Mucosa of rectum (tissue), 2 donors: ENCODE measurements at regions not wholly inside any gene's neighbourhood (a gene's known extent, or its start where the extent isn't known, plus 50 kb on each side); places are given as distances from the start of the nearest gene placed in this dataset.

Experiments used
- H3K27ac ChIP-seq, 2 donors: one replicate each; pipeline ENCODE4 v1.7.0; 2013; ENCODE audit warnings: inconsistent platforms in 2 of 2, low read depth in 2 of 2, low read length in 2 of 2
- H3K27me3 ChIP-seq, 2 donors: one replicate each; pipeline ENCODE4 v1.7.0; 2013; ENCODE audit warnings: low read length in 2 of 2; ENCODE audit not compliant: control insufficient read depth in 2 of 2, insufficient read depth in 2 of 2
- H3K36me3 ChIP-seq, 2 donors: one replicate each; pipeline ENCODE4 v1.7.0; 2013; ENCODE audit warnings: low read length in 2 of 2; ENCODE audit not compliant: control insufficient read depth in 2 of 2, insufficient read depth in 2 of 2
- H3K4me1 ChIP-seq, 2 donors: one replicate each; pipeline ENCODE4 v1.7.0; 2013; ENCODE audit warnings: low read length in 2 of 2, mild to moderate bottlenecking in 1 of 2; ENCODE audit not compliant: control insufficient read depth in 2 of 2, insufficient read depth in 2 of 2
- H3K4me3 ChIP-seq, 2 donors: one replicate each; pipeline ENCODE4 v1.7.0; 2013; ENCODE audit warnings: low read length in 2 of 2
- H3K9ac ChIP-seq, 2 donors: one replicate each; pipeline ENCODE4 v1.7.0; 2013; ENCODE audit warnings: low read length in 2 of 2, low read depth in 1 of 2, mild to moderate bottlenecking in 1 of 2
- H3K9me3 ChIP-seq, 2 donors: one replicate each; pipeline ENCODE4 v1.7.0; 2013; ENCODE audit warnings: low read length in 2 of 2; ENCODE audit not compliant: control insufficient read depth in 2 of 2
- donor health status: healthy.
- donor health status: Normal muscosa, but diverticular disease.

GRCh38 chr2:19048593-19049266 is 309.7 kb downstream of the OSR1 start:
- Histone ChIP-seq H3K9ac (no peak overlapping the region), H3K27me3 (no peaks in the 10 kb centered on the region), H3K4me3 (no peak overlapping the region), H3K4me1 (peaks cover 0 to 3% of the 10 kb centered on the region in 2 donors), H3K27ac (no peak overlapping the region), H3K9me3 (no peaks in the 10 kb centered on the region), H3K36me3 (no peaks in the 10 kb centered on the region)

DNA sequence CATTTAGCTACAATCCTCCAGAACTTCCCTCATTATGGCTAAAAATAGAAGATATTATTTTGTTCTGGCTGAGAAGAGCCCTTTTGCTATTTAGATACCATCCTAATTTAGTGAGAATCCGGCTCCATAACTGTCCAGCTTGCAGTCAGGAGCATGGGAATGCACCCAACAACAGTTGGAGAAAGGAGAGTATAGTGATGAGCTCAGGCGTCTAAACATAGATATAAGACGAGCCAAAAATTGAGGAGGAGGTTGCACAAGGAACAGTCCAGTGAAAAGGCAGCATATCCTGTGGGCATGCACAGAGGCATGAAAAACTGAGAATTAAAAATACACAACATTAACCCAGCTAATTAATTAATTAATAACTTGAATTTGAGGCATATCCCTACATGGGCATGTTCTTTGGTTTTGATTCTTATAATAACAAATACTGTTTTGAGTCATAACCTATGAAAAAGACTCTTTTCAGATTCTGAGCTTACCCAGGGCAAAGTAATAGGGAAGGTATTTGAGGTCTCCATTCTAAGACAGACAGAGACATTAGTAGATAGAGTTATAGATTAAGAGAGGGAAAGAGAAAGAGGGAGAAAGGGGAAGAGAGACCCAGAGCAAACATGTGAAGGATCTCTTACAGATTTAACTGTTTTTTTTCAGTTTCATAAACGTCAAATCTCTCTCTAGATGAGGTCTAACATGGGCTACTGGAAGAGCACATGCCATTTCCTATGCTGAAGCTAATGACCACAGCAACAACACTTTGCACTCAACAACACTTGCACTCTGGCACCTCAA is 311.2 kb downstream of the OSR1 start:
- no peak overlapping the region for H3K9ac ChIP-seq
- peaks cover 0 to 3% of the 10 kb centered on the region in 2 donors for H3K4me1 ChIP-seq
- no peaks in the 10 kb centered on the region for H3K9me3 ChIP-seq
- H3K27me3 ChIP-seq: no peaks in the 10 kb centered on the region
- H3K36me3 ChIP-seq: no peaks in the 10 kb centered on the region
- H3K27ac ChIP-seq: no peak overlapping the region
- no peak overlapping the region for H3K4me3 ChIP-seq

DNA sequence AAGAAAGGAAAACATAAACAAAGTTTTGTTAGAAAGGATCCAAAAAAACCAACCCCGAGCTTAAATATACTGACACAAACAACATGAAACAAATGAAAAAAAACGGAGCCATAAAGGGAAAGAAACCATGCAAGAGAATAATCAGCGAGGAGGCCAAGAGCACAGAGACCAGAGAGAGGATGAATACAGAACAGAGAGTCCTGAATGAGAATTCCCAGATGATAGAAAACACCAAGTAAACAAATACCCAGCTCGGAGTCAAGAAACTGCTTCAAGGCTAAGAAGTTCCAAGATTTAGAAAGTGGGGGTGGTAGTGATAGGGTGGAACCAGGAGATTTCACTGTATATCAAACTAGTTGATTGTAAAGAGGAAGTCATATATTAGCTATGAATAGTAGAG is 313.3 kb downstream of the OSR1 start:
- H3K36me3 ChIP-seq: no peaks in the 10 kb centered on the region
- no peak overlapping the region for H3K9ac ChIP-seq
- no peaks in the 10 kb centered on the region for H3K9me3 ChIP-seq
- H3K27me3 ChIP-seq: no peaks in the 10 kb centered on the region
- H3K4me1 ChIP-seq: peaks cover 0 to 3% of the 10 kb centered on the region in 2 donors
- H3K4me3 ChIP-seq: no peak overlapping the region
- H3K27ac ChIP-seq: no peak overlapping the region

GRCh38 chr2:19043893-19044292 is 314.5 kb downstream of the OSR1 start:
- no peaks in the 10 kb centered on the region for H3K36me3 ChIP-seq
- no peak overlapping the region for H3K4me3 ChIP-seq
- no peak overlapping the region for H3K9ac ChIP-seq
- H3K9me3 ChIP-seq: no peaks in the 10 kb centered on the region
- H3K4me1 ChIP-seq: peaks cover 0 to 3% of the 10 kb centered on the region in 2 donors
- H3K27me3 ChIP-seq: no peaks in the 10 kb centered on the region
- H3K27ac ChIP-seq: no peak overlapping the region

GRCh38 chr2:19041434-19042041 is 316.9 kb downstream of the OSR1 start:
- H3K9ac ChIP-seq: no peak overlapping the region
- no peaks in the 10 kb centered on the region for H3K36me3 ChIP-seq
- no peaks in the 10 kb centered on the region for H3K4me1 ChIP-seq
- H3K27ac ChIP-seq: no peak overlapping the region
- no peaks in the 10 kb centered on the region for H3K27me3 ChIP-seq
- no peak overlapping the region for H3K4me3 ChIP-seq
- H3K9me3 ChIP-seq: no peaks in the 10 kb centered on the region

- Histone ChIP-seq H3K27ac (no peak overlapping the region), H3K4me3 (no peak overlapping the region), H3K9ac (no peak overlapping the region), H3K4me1 (no peaks in the 10 kb centered on the region), H3K27me3 (no peaks in the 10 kb centered on the region), H3K36me3 (no peaks in the 10 kb centered on the region), H3K9me3 (no peaks in the 10 kb centered on the region)
These were observed 320.1 kb downstream of the OSR1 start for GRCh38 chr2:19038071-19039015.

DNA sequence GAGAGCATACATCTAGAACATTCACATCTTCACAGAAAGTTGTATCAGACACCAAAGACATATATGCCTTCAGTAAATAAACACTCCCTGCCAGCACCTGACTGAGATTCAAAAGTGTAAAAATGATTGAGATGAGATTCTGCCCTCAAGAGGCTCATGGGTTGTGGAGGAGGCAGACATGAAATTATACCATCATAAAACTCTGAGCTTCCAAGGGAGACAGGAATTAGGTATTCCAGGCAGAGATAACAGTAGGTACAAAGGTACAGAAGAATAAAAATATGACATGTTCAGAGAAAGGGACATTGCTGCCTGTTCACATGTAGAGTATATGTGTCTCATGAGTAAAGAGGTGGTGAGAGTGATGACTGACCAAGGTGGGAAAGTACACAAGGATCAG is 322.3 kb downstream of the OSR1 start:
- no peak overlapping the region for H3K4me3 ChIP-seq
- no peak overlapping the region for H3K27ac ChIP-seq
- H3K4me1 ChIP-seq: no peaks in the 10 kb centered on the region
- H3K9ac ChIP-seq: no peak overlapping the region
- H3K9me3 ChIP-seq: no peaks in the 10 kb centered on the region
- H3K36me3 ChIP-seq: no peaks in the 10 kb centered on the region
- H3K27me3 ChIP-seq: no peaks in the 10 kb centered on the region

DNA sequence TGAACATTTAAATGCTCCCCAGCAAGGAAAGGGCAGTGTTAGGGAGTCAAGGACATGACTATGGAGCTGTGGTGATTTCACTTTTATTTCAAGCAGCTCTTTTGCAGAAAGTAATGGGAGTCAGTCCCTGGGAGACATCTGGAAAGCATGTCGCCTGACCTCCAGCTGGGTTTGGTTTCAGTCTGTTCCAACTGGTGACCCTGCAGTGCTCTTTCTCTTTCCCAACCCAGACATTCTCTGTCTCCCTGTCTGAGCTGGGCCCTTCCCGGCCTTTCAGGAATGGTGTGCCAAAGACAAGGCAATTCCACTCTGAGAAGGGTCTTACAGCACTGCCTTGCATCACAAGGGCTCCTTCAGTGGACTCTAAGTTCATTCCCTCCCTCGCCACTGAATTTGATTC is 323.2 kb downstream of the OSR1 start:
- no peaks in the 10 kb centered on the region for H3K27me3 ChIP-seq
- H3K9me3 ChIP-seq: no peaks in the 10 kb centered on the region
- H3K4me1 ChIP-seq: no peaks in the 10 kb centered on the region
- no peaks in the 10 kb centered on the region for H3K36me3 ChIP-seq
- H3K4me3 ChIP-seq: no peak overlapping the region
- no peak overlapping the region for H3K9ac ChIP-seq
- H3K27ac ChIP-seq: no peak overlapping the region

DNA sequence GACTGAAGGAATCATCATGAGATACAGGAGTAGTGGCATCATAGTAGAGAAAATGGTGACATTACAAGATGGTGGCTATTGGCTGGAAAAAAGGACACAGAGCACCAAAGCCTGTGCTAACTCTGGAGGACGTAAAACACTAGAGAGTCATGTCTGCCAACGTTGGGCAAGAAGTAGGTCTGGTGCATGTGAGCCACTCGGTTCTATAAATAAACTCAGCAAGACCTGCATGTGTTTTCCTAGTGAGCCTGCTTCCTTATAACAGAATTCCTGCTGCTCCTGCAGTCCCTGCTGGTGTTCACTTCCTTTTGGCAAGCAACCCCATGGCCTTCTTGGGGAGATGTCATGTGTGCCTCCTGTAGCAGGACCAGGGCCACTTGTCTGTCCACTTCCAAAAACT is 325.2 kb downstream of the OSR1 start:
- H3K27ac ChIP-seq: no peak overlapping the region
- no peak overlapping the region for H3K4me3 ChIP-seq
- H3K9ac ChIP-seq: no peak overlapping the region
- H3K27me3 ChIP-seq: no peaks in the 10 kb centered on the region
- H3K4me1 ChIP-seq: no peaks in the 10 kb centered on the region
- H3K36me3 ChIP-seq: no peaks in the 10 kb centered on the region
- no peaks in the 10 kb centered on the region for H3K9me3 ChIP-seq
